GM12878 (cell line): ENCODE measurements at regions not wholly inside any gene's neighbourhood (a gene's known extent, or its start where the extent isn't known, plus 50 kb on each side); places are given as distances from the start of the nearest gene placed in this dataset.

Experiments
- ATAC-seq: fragments of 200-7000 bp; cut with Tn5 transposase; 3 replicates; pipeline ENCODE4 v1.9.1; 2020; ENCODE audit warnings: mild to moderate bottlenecking, moderate library complexity
- BruUV-seq: library from RNA; stranded (reverse); fragments of 400-500 nt; replicated peaks from 2 replicates; lab custom pipeline; 2021; lab: Mats Ljungman, UMichigan
- CTCF ChIA-PET: fragments of 300-600 bp; sonication (Branson Sonifier 250); formaldehyde crosslinking; extraction: SDS; loops from one replicate; lab custom pipeline; 2021; ENCODE audit warnings: inconsistent platforms; lab: Yijun Ruan, JAX
- POLR2A ChIA-PET: fragments of 350-600 bp; formaldehyde crosslinking; extraction: SDS; loops from one replicate; lab custom pipeline; 2021; ENCODE audit warnings: inconsistent platforms; lab: Charles Lee
- RAD21 ChIA-PET: fragments of 300-600 bp; sonication (Branson Sonifier 250); formaldehyde crosslinking; loops from one replicate; lab custom pipeline; 2023; ENCODE audit warnings: antibody characterized with exemption; ENCODE audit not compliant: unreplicated experiment; lab: Charles Lee
- SMC1A ChIA-PET: fragments of 300-600 bp; sonication (Branson Sonifier 250); formaldehyde crosslinking; loops from one replicate; lab custom pipeline; 2023; ENCODE audit not compliant: unreplicated experiment, uncharacterized antibody; lab: Charles Lee
- DNase-seq: peaks from one replicate; pipeline ENCODE4 v3.0.0-alpha.2; 2011; ENCODE audit warnings: low read depth, low spot score
- FAIRE-seq: peaks from 3 replicates; lab custom pipeline; 2011; peaks lifted over from hg19 to GRCh38; lab: Jason Lieb, UNC
- H2AFZ ChIP-seq: 2 replicates; pipeline ENCODE4 v1.6.0; 2011; ENCODE audit warnings: low read depth, low read length, control low read depth; ENCODE audit not compliant: control insufficient read depth
- H3K27ac ChIP-seq: 2 replicates; pipeline ENCODE4 v1.5.1; 2011; ENCODE audit warnings: control low read depth; ENCODE audit not compliant: control insufficient read depth, insufficient read depth
- H3K27me3 ChIP-seq, 2 experiments: replicated peaks in 1 of 2; 2 replicates each; pipeline versions ENCODE4 v1.6.0 to v1.6.1; 2011; ENCODE audit warnings: low read length in 1 of 2; ENCODE audit not compliant: control insufficient read depth in 2 of 2, insufficient read depth in 2 of 2
- H3K36me3 ChIP-seq, 2 experiments: 2 replicates each; pipeline ENCODE4 v1.5.1; 2011; ENCODE audit warnings: low read length in 1 of 2; ENCODE audit not compliant: control insufficient read depth in 2 of 2, insufficient read depth in 2 of 2
- H3K4me1 ChIP-seq: 2 replicates; pipeline ENCODE4 v1.6.1; 2011; ENCODE audit warnings: mild to moderate bottlenecking, low read length, moderate library complexity, mixed read lengths; ENCODE audit not compliant: control insufficient read depth, insufficient read depth
- H3K4me2 ChIP-seq: 2 replicates; pipeline ENCODE4 v1.6.0; 2011; ENCODE audit warnings: control low read depth; ENCODE audit not compliant: control insufficient read depth, insufficient read depth
- H3K4me3 ChIP-seq: fragments of 200-600 bp; sonication (generic); 2 replicates; pipeline ENCODE4 v1.5.1; 2016
- H3K79me2 ChIP-seq: 2 replicates; pipeline ENCODE4 v1.6.0; 2011; ENCODE audit warnings: low read length; ENCODE audit not compliant: control insufficient read depth, insufficient read depth
- H3K9ac ChIP-seq: 2 replicates; pipeline ENCODE4 v1.8.0; 2011; ENCODE audit warnings: low read length, control low read depth, mixed read lengths; ENCODE audit not compliant: control insufficient read depth, insufficient read depth
- H3K9me3 ChIP-seq: replicated peaks from 3 replicates; pipeline ENCODE4 v1.5.1; 2011; ENCODE audit warnings: mild to moderate bottlenecking, low read length; ENCODE audit not compliant: control insufficient read depth, insufficient read depth
- H4K20me1 ChIP-seq: 2 replicates; pipeline ENCODE4 v1.6.0; 2011; ENCODE audit not compliant: control insufficient read depth, insufficient read depth
- BCLAF1 ChIP-seq: fragments of 450-650 bp; IDR thresholded peaks from 2 replicates; pipeline ENCODE4 v1.6.1; 2017; ENCODE audit warnings: antibody characterized with exemption, mild to moderate bottlenecking, moderate library complexity
- DPF2 ChIP-seq: fragments of 450-650 bp; IDR thresholded peaks from 2 replicates; pipeline ENCODE4 v1.6.1; 2017; ENCODE audit warnings: mild to moderate bottlenecking
- FOXM1 ChIP-seq: IDR thresholded peaks from 2 replicates; pipeline ENCODE4 v1.6.1; 2012; ENCODE audit warnings: low read depth, mild to moderate bottlenecking, inconsistent platforms, low read length, moderate library complexity
- HDAC6 ChIP-seq: fragments of 200-600 bp; sonication (generic); IDR thresholded peaks from one replicate; pipeline ENCODE4 v1.8.0; 2017; ENCODE audit warnings: antibody characterized with exemption; ENCODE audit not compliant: unreplicated experiment
- LARP7 ChIP-seq: fragments of 450-650 bp; IDR thresholded peaks from 2 replicates; pipeline ENCODE4 v1.6.1; 2017; ENCODE audit warnings: mild to moderate bottlenecking
- MAX ChIP-seq: IDR thresholded peaks from 2 replicates; pipeline ENCODE4 v1.6.1; 2012; ENCODE audit warnings: low read depth, low read length, improper control_type of control experiment
- NKRF ChIP-seq: fragments of 450-650 bp; conservative IDR thresholded peaks from 2 replicates; pipeline ENCODE4 v1.6.1; 2017; ENCODE audit warnings: mild to moderate bottlenecking, moderate library complexity
- PAX8 ChIP-seq: fragments of 450-650 bp; IDR thresholded peaks from 2 replicates; pipeline ENCODE4 v1.6.1; 2017; ENCODE audit warnings: mild to moderate bottlenecking, moderate library complexity
- REST ChIP-seq: IDR thresholded peaks from 2 replicates; pipeline ENCODE4 v1.6.1; 2012; ENCODE audit warnings: mild to moderate bottlenecking, low read depth, low read length
- ZBED1 ChIP-seq: IDR thresholded peaks from 2 replicates; pipeline ENCODE4 v1.6.1; 2016; ENCODE audit warnings: borderline replicate concordance
- ZNF622 ChIP-seq: fragments of 450-650 bp; IDR thresholded peaks from 2 replicates; pipeline ENCODE4 v1.6.1; 2017; ENCODE audit warnings: mild to moderate bottlenecking, inconsistent platforms
- ZZZ3 ChIP-seq: IDR thresholded peaks from 2 replicates; pipeline ENCODE4 v1.6.1; 2011; ENCODE audit warnings: low read depth; ENCODE audit not compliant: control insufficient read depth, insufficient read length
- in situ Hi-C: fragments of 300-500 bp; cut with MboI; formaldehyde crosslinking; loops from 9 replicates; pipeline ENCODE4 v1.14.3; 2018; ENCODE audit warnings: mixed read lengths
- intact Hi-C: fragments of 100-400 bp; cut with micrococcal nuclease; formaldehyde crosslinking; loops from one replicate; pipeline ENCODE4 v1.14.2; 2022; ENCODE audit not compliant: unreplicated experiment
- TF ChIP-seq, protein P1 (sequence below): IDR thresholded peaks from 2 replicates; pipeline ENCODE4 v1.6.1; 2012; ENCODE audit warnings: low read length, inconsistent platforms

GRCh38 chr5:17089001-17089400, 128.4 kb upstream of the BASP1 start:
- H3K79me2 ChIP-seq, result no peaks in the 10 kb centered on the region
- no peak overlapping the region for H3K4me2 ChIP-seq
- H3K4me3 ChIP-seq, result no peak overlapping the region
- no TSS peak for BruUV-seq
- ChIA-PET RAD21 (no interaction called here), POLR2A (interaction anchor here (0.7 kb wide), 1 partner anchor 26 kb away, joined by 4 read pairs; no protein-coding TSS in a partner anchor), CTCF (no interaction called here), SMC1A (no interaction called here)
- in situ Hi-C loops (no loop called here), intact Hi-C loops (no loop called here)
- TF ChIP-seq LARP7 (no peak), DPF2 (no peak), MAX (no peak), ZBED1 (no peak), REST (no peak), PAX8 (no peak), NKRF (no peak), HDAC6 (no peak), BCLAF1 (no peak), FOXM1 (no peak), ZNF622 (no peak), ZZZ3 (no peak)
- TF ChIP-seq, protein P1, sequence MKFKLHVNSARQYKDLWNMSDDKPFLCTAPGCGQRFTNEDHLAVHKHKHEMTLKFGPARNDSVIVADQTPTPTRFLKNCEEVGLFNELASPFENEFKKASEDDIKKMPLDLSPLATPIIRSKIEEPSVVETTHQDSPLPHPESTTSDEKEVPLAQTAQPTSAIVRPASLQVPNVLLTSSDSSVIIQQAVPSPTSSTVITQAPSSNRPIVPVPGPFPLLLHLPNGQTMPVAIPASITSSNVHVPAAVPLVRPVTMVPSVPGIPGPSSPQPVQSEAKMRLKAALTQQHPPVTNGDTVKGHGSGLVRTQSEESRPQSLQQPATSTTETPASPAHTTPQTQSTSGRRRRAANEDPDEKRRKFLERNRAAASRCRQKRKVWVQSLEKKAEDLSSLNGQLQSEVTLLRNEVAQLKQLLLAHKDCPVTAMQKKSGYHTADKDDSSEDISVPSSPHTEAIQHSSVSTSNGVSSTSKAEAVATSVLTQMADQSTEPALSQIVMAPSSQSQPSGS, result no peak
- no peak overlapping the region for H2AFZ ChIP-seq
- H3K27me3 ChIP-seq, result no peaks in the 10 kb centered on the region; a peak in 1 of 4 replicates
- no peaks in the 10 kb centered on the region for H4K20me1 ChIP-seq
- no peaks in the 10 kb centered on the region for H3K9me3 ChIP-seq
- no peak overlapping the region for H3K27ac ChIP-seq
- no peak overlapping the region for H3K9ac ChIP-seq
- no peak for FAIRE-seq
- DNase-seq, result no peak
- no peaks in the 10 kb centered on the region for H3K36me3 ChIP-seq
- no peaks in the 10 kb centered on the region for H3K4me1 ChIP-seq
- ATAC-seq, result no peak
